Smooth muscle cell (in vitro differentiated cells): ENCODE measurements at regions not wholly inside any gene's neighbourhood (a gene's known extent, or its start where the extent isn't known, plus 50 kb on each side); places are given as distances from the start of the nearest gene placed in this dataset.
"Not testable (repeated sequence)": the region's sequence is repeated elsewhere in the genome, so short reads cannot be mapped to it uniquely, and the experiment has no call there.

Source experiments
- DNase-seq: peaks from one replicate; lab custom pipeline; 2025; ENCODE audit not compliant: unreplicated experiment; lab: John Stamatoyannopoulos, UW
- H2AFZ ChIP-seq: fragments of 200-600 bp; sonication (generic); 2 replicates; pipeline ENCODE4 v1.6.0; 2016; ENCODE audit warnings: antibody characterized with exemption, low read depth, mild to moderate bottlenecking
- H3F3A ChIP-seq: fragments of 200-600 bp; sonication (generic); 2 replicates; pipeline ENCODE4 v1.6.0; 2017; ENCODE audit warnings: antibody characterized with exemption, low read depth
- H3K27ac ChIP-seq: fragments of 200-600 bp; sonication (generic); 2 replicates; pipeline ENCODE4 v1.5.1; 2016; ENCODE audit warnings: low read depth, mild to moderate bottlenecking
- H3K27me3 ChIP-seq: fragments of 200-600 bp; sonication (generic); 2 replicates; pipeline ENCODE4 v1.6.1; 2016; ENCODE audit warnings: low read depth, mild to moderate bottlenecking
- H3K36me3 ChIP-seq: fragments of 200-600 bp; sonication (generic); 2 replicates; pipeline ENCODE4 v1.5.1; 2016; ENCODE audit warnings: low read depth
- H3K4me1 ChIP-seq: fragments of 200-600 bp; sonication (generic); 2 replicates; pipeline ENCODE4 v1.5.1; 2016; ENCODE audit warnings: low read depth
- H3K4me2 ChIP-seq: fragments of 200-600 bp; sonication (generic); 2 replicates; pipeline ENCODE4 v1.6.0; 2016; ENCODE audit warnings: mild to moderate bottlenecking
- H3K4me3 ChIP-seq: fragments of 200-600 bp; sonication (generic); 2 replicates; pipeline ENCODE4 v1.5.1; 2016; ENCODE audit warnings: mild to moderate bottlenecking
- H3K79me2 ChIP-seq: fragments of 200-600 bp; sonication (generic); 2 replicates; pipeline ENCODE4 v1.6.0; 2016; ENCODE audit warnings: low read depth, mild to moderate bottlenecking
- H3K9ac ChIP-seq: fragments of 200-600 bp; sonication (generic); 2 replicates; pipeline ENCODE4 v1.6.0; 2016; ENCODE audit warnings: low read depth
- H3K9me3 ChIP-seq: fragments of 200-600 bp; sonication (generic); replicated peaks from 2 replicates; pipeline ENCODE4 v1.5.1; 2016; ENCODE audit warnings: low read depth
- H4K20me1 ChIP-seq: fragments of 200-600 bp; sonication (generic); 2 replicates; pipeline ENCODE4 v1.6.0; 2016; ENCODE audit warnings: low read depth
- CTCF ChIP-seq: fragments of 200-600 bp; sonication (generic); IDR thresholded peaks from 2 replicates; pipeline ENCODE4 v1.5.1; 2017; ENCODE audit warnings: borderline replicate concordance, mild to moderate bottlenecking, antibody characterized with exemption; ENCODE audit not compliant: insufficient read depth, poor library complexity, severe bottlenecking
- whole genome bisulfite sequencing: methylation state at CpG from one replicate; pipeline ENCODE4 v1.1.7; 2016; ENCODE audit warnings: low lambda C conversion rate; 5-methylcytosine and 5-hydroxymethylcytosine counted together

DNA sequence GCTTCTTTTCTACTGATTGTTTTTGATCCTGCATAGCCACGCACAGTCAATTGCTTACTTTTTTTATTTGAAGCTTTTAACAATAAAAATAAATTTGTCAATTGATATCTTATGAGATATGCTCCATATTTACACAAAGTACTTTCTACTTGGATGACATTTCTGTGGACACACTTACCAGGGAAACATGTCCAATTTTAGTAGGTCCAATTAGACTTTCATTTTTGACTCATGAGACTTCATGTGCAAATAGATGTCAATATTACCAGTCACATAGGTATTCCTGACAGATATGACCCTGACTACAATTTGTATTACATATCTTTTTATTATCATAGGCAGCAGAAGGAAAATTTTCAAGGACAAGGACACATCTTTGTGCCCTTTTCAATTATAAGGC lies 219.9 kb upstream of the ANKRD50 start:
- H3K36me3 ChIP-seq, result no peaks in the 10 kb centered on the region
- H3K27ac ChIP-seq, result no peak overlapping the region
- no peaks in the 10 kb centered on the region for H3K9me3 ChIP-seq
- 97% methylated on average over 1 of the region's 1 CpG for whole genome bisulfite sequencing
- H2AFZ ChIP-seq, result no peak overlapping the region
- H3K27me3 ChIP-seq, result no peaks in the 10 kb centered on the region
- H3K4me2 ChIP-seq, result no peak overlapping the region
- H3F3A ChIP-seq, result no peaks in the 10 kb centered on the region
- TF ChIP-seq CTCF, result no peak
- no peaks in the 10 kb centered on the region for H4K20me1 ChIP-seq
- no peaks in the 10 kb centered on the region for H3K4me1 ChIP-seq
- no peaks in the 10 kb centered on the region for H3K79me2 ChIP-seq
- no peak for DNase-seq
- no peak overlapping the region for H3K4me3 ChIP-seq
- H3K9ac ChIP-seq, result no peak overlapping the region

- H3K27me3 ChIP-seq, result no peaks in the 10 kb centered on the region
- no peak overlapping the region for H2AFZ ChIP-seq
- H3F3A ChIP-seq, result no peaks in the 10 kb centered on the region
- WGBS, result 76% methylated on average over 1 of the region's 1 CpG
- H3K79me2 ChIP-seq, result no peaks in the 10 kb centered on the region
- no peak for DNase-seq
- H3K27ac ChIP-seq, result no peak overlapping the region
- H3K4me1 ChIP-seq, result no peaks in the 10 kb centered on the region
- no peaks in the 10 kb centered on the region for H3K36me3 ChIP-seq
- no peaks in the 10 kb centered on the region for H4K20me1 ChIP-seq
- H3K4me3 ChIP-seq, result no peak overlapping the region
- H3K9ac ChIP-seq, result no peak overlapping the region
- H3K4me2 ChIP-seq, result no peak overlapping the region
- H3K9me3 ChIP-seq, result no peaks in the 10 kb centered on the region
- TF ChIP-seq CTCF, result no peak
Measured at GRCh38 chr4:124931050-124931449, 218.5 kb upstream of the ANKRD50 start.

- 98% methylated on average over 12 of the region's 12 CpGs for WGBS
- H2AFZ ChIP-seq, H3K79me2 ChIP-seq, H3K9ac ChIP-seq, DNase-seq, H3K27ac ChIP-seq, H3K36me3 ChIP-seq, H3K9me3 ChIP-seq, H4K20me1 ChIP-seq, H3K4me2 ChIP-seq, H3K27me3 ChIP-seq, H3F3A ChIP-seq, H3K4me1 ChIP-seq, H3K4me3 ChIP-seq: not testable (repeated sequence)
Measured at GRCh38 chr4:124922748-124923147, 210.2 kb upstream of the ANKRD50 start.

DNA sequence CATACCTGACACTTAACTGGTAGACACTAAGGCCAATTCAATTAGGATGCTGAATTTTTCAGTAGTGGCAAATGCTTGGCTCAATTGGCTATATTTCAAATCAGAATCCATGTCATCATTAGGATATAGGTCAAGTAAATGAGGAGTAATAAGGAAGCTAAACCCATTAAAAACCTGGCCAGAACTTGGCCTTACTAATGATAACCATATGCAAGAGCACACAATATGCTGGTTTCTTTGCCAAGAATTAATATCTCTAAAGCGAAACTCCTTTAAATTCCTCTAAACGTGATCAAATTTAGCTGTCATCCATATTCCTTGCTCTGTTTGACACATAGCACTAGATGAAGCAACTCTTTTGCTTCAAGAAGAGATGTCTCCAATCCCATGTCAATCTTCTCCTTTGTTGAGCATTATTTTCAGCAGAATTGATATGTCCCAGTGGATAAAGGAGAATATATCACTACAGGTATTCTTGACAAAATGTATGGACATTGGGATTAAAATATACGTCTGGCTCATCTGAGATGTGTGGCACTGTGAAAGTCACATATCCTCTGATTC lies 206.1 kb upstream of the ANKRD50 start:
- H3K9me3 ChIP-seq, result no peaks in the 10 kb centered on the region
- no peak overlapping the region for H3K27ac ChIP-seq
- no peaks in the 10 kb centered on the region for H3K79me2 ChIP-seq
- H3K9ac ChIP-seq, result no peak overlapping the region
- H3K27me3 ChIP-seq, result no peaks in the 10 kb centered on the region
- no peaks in the 10 kb centered on the region for H3K4me1 ChIP-seq
- H3F3A ChIP-seq, result no peaks in the 10 kb centered on the region
- no peak for TF ChIP-seq CTCF
- H3K4me2 ChIP-seq, result no peak overlapping the region
- no peaks in the 10 kb centered on the region for H3K36me3 ChIP-seq
- no peak overlapping the region for H2AFZ ChIP-seq
- H4K20me1 ChIP-seq, result no peaks in the 10 kb centered on the region
- H3K4me3 ChIP-seq, result no peak overlapping the region
- 96% methylated on average over 3 of the region's 3 CpGs for WGBS
- DNase-seq, result no peak
